PC-9 (cell line): ENCODE measurements at regions not wholly inside any gene's neighbourhood (a gene's known extent, or its start where the extent isn't known, plus 50 kb on each side); places are given as distances from the start of the nearest gene placed in this dataset.

ENCODE experiments used
- CTCF ChIP-seq: fragments of 200-600 bp; sonication (generic); conservative IDR thresholded peaks from 2 replicates; pipeline ENCODE4 v1.6.1; 2017; ENCODE audit warnings: mixed run types, antibody characterized with exemption, mild to moderate bottlenecking, moderate library complexity
- EZH2 ChIP-seq: fragments of 200-600 bp; sonication (generic); IDR thresholded peaks from 2 replicates; pipeline ENCODE4 v1.8.0; 2017; ENCODE audit warnings: antibody characterized with exemption, low read depth

- TF ChIP-seq CTCF (no peak), EZH2 (no peak)
Observed at GRCh38 chr2:120419073-120419472, 73.1 kb downstream of the INHBB start.
